Psoas muscle (tissue), 7 donors: ENCODE measurements at regions not wholly inside any gene's neighbourhood (a gene's known extent, or its start where the extent isn't known, plus 50 kb on each side); places are given as distances from the start of the nearest gene placed in this dataset.

Source experiments
- ATAC-seq, 4 donors: fragments of 200-7000 bp; cut with Tn5 transposase; one replicate each; pipeline ENCODE4 v1.9.1; 2020; ENCODE audit warnings: moderate library complexity in 3 of 4, mild to moderate bottlenecking in 2 of 4
- DNase-seq, 2 donors: peaks; one replicate each; pipeline ENCODE4 v3.0.0-alpha.2; 2020
- H3K27ac ChIP-seq: fragments of 200-600 bp; one replicate; pipeline ENCODE4 v1.8.0; 2022
- H3K27me3 ChIP-seq, 3 donors: fragments of 200-600 bp in 1 of 3; one replicate each; pipeline versions ENCODE4 v1.6.1 to v1.8.0; 2013 to 2022; ENCODE audit warnings: low read length in 2 of 3, mild to moderate bottlenecking in 2 of 3, moderate library complexity in 1 of 3; ENCODE audit not compliant: insufficient read depth in 3 of 3
- H3K36me3 ChIP-seq, 2 donors: fragments of 200-600 bp in 1 of 2; one replicate each; pipeline versions ENCODE4 v1.6.1 to v1.8.0; 2013 to 2022; ENCODE audit warnings: low read depth in 1 of 2, mild to moderate bottlenecking in 1 of 2, moderate library complexity in 1 of 2; ENCODE audit not compliant: insufficient read depth in 1 of 2
- H3K4me1 ChIP-seq: fragments of 200-600 bp; one replicate; pipeline ENCODE4 v1.8.0; 2022
- H3K4me3 ChIP-seq: fragments of 200-600 bp; one replicate; pipeline ENCODE4 v1.8.0; 2022; ENCODE audit warnings: mild to moderate bottlenecking
- H3K9me3 ChIP-seq: fragments of 200-600 bp; one replicate; pipeline ENCODE4 v1.8.0; 2022
- WGBS, 3 donors: extraction: QIAGEN DNeasy Blood & Tissue Kit; methylation state at CpG; one replicate each; pipeline versions ENCODE4 v1.1.6 to v1.1.7; 2013; 5-methylcytosine and 5-hydroxymethylcytosine counted together
- intact Hi-C, 2 donors: fragments of 100-400 bp; cut with DNase I; formaldehyde crosslinking; loops; one replicate each; pipeline versions ENCODE4 v1.11.0 to v1.14.2; 2022
- TF ChIP-seq, protein P1 (sequence below): fragments of 200-600 bp; IDR thresholded peaks from one replicate; pipeline ENCODE4 v1.8.0; 2022; ENCODE audit warnings: antibody characterized with exemption
- donor health status: healthy with polysubstance abuse.
- donor health status: DM: no; HTN: no; CAD: no; lungs with moderate emphysema.
- donor health status: Bipolar disorder and iron deficiency.
- donor health status: healthy.
- donor health status: DM: yes; HTN: yes; CAD: no.
- donor health status: DM: no; HTN: no; CAD: no.
- donor health status: DM: yes; HTN: yes; CAD: no.

DNA sequence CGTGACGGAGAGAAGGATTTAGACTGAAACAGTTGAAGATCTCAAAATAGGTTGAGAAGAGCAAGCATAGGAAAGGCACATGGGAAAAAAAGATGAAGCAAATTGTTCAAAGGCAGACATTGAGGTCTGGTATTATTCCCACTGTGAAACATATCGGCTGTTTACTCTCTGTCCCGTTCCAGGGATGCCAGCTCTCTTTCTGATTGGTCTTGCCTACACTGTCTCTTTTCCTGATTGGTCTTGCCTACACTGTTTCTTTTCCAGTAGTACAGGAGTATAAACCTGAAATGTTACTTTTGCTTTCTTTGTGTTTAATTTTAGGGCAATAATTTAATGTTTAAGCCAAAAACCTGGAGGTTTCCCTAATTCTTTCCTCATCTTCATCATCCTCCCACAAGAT, 226.5 kb upstream of the MCHR2 start:
- Histone ChIP-seq H3K27ac (no peak overlapping the region), H3K4me3 (no peak overlapping the region), H3K27me3 (no peaks in the 10 kb centered on the region), H3K4me1 (no peaks in the 10 kb centered on the region), H3K9me3 (no peaks in the 10 kb centered on the region), H3K36me3 (no peaks in the 10 kb centered on the region)
- WGBS, 3 donors = 69 to 76% (median 73%) methylated on average over 4 of the region's 4 CpGs
- intact Hi-C loops = no loop called here
- ATAC-seq (no peak), DNase-seq (no peak)
- TF ChIP-seq, protein P1, sequence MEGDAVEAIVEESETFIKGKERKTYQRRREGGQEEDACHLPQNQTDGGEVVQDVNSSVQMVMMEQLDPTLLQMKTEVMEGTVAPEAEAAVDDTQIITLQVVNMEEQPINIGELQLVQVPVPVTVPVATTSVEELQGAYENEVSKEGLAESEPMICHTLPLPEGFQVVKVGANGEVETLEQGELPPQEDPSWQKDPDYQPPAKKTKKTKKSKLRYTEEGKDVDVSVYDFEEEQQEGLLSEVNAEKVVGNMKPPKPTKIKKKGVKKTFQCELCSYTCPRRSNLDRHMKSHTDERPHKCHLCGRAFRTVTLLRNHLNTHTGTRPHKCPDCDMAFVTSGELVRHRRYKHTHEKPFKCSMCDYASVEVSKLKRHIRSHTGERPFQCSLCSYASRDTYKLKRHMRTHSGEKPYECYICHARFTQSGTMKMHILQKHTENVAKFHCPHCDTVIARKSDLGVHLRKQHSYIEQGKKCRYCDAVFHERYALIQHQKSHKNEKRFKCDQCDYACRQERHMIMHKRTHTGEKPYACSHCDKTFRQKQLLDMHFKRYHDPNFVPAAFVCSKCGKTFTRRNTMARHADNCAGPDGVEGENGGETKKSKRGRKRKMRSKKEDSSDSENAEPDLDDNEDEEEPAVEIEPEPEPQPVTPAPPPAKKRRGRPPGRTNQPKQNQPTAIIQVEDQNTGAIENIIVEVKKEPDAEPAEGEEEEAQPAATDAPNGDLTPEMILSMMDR = no peak

DNA sequence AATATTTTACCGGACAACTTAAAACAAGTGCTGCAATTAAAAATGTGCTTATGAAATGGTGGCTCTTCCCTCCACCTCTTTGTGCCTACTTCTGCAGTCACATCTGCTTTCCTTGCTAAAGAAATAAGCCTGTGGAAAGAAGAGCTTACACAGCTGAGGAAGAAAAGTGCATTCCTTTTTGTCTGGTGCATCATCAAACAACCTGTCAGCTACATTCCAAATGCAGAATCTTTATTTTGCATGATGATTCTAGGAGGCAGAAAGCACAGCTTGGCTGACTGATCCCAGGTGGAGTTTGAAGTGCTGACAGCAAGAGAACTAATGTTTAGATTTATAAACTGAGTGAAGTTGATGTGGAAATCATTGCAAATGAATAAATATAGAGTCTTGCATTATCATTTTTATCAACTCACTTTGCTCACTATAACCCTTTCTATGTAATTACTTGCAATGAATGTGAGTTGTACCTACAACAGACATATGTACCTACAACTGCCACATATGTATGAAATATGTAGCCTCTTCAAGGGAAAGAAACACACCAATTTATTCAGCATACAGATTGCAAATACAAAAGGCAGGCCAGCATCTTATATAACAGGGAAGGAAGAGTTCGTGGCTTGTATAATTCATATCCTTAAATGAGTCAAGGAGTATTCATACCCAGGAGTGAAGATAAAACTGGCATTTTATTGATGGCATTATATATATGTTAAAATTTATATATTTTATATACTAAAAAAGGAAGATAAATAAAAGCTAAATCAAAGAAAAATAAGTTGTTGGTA, 223.4 kb upstream of the MCHR2 start:
- TF ChIP-seq, protein P1 = no peak
- no peak for ATAC-seq
- DNase-seq = no peak
- no peak overlapping the region for H3K27ac ChIP-seq
- H3K4me3 ChIP-seq = no peak overlapping the region
- H3K27me3 ChIP-seq = no peaks in the 10 kb centered on the region
- H3K4me1 ChIP-seq = no peaks in the 10 kb centered on the region
- H3K9me3 ChIP-seq = no peaks in the 10 kb centered on the region
- 85 to 87% (median 85%) methylated on average over 2 of the region's 2 CpGs for WGBS, 3 donors
- no peaks in the 10 kb centered on the region for H3K36me3 ChIP-seq
- intact Hi-C loops = no loop called here

GRCh38 chr6:100216760-100217159, 222.7 kb upstream of the MCHR2 start:
- TF ChIP-seq, protein P1 = no peak
- no peak overlapping the region for H3K27ac ChIP-seq
- no peaks in the 10 kb centered on the region for H3K36me3 ChIP-seq
- H3K4me1 ChIP-seq = no peaks in the 10 kb centered on the region
- H3K27me3 ChIP-seq = no peaks in the 10 kb centered on the region
- intact Hi-C loops = no loop called here
- DNase-seq (no peak), ATAC-seq (no peak)
- H3K4me3 ChIP-seq = no peak overlapping the region
- H3K9me3 ChIP-seq = no peaks in the 10 kb centered on the region

- Histone ChIP-seq H3K9me3 (no peaks in the 10 kb centered on the region), H3K36me3 (no peaks in the 10 kb centered on the region), H3K4me1 (no peaks in the 10 kb centered on the region), H3K27ac (no peak overlapping the region), H3K27me3 (no peaks in the 10 kb centered on the region), H3K4me3 (no peak overlapping the region)
- DNase-seq (no peak), ATAC-seq (no peak)
- intact Hi-C loops = no loop called here
- TF ChIP-seq, protein P1 = no peak
Measured at GRCh38 chr6:100212131-100212530, 218.1 kb upstream of the MCHR2 start.
